Suprapubic skin (tissue), 3 donors: ENCODE measurements at regions not wholly inside any gene's neighbourhood (a gene's known extent, or its start where the extent isn't known, plus 50 kb on each side); places are given as distances from the start of the nearest gene placed in this dataset.

Experiments used
- POLR2A ChIP-seq, 2 donors: fragments of 450-650 bp; IDR thresholded peaks; one replicate each; pipeline ENCODE4 v1.6.1; 2017; ENCODE audit warnings: antibody characterized with exemption in 2 of 2, mild to moderate bottlenecking in 2 of 2, moderate library complexity in 2 of 2
- TF ChIP-seq, protein P1 (sequence below), 2 donors: fragments of 200-600 bp in 1 of 2; fragments of 450-650 bp in 1 of 2; sonication (generic) in 1 of 2; IDR thresholded peaks; one replicate each; pipeline ENCODE4 v1.5.1; 2016 to 2019; ENCODE audit warnings: antibody characterized with exemption in 2 of 2, mild to moderate bottlenecking in 1 of 2, moderate library complexity in 1 of 2

- TF ChIP-seq, protein P1, sequence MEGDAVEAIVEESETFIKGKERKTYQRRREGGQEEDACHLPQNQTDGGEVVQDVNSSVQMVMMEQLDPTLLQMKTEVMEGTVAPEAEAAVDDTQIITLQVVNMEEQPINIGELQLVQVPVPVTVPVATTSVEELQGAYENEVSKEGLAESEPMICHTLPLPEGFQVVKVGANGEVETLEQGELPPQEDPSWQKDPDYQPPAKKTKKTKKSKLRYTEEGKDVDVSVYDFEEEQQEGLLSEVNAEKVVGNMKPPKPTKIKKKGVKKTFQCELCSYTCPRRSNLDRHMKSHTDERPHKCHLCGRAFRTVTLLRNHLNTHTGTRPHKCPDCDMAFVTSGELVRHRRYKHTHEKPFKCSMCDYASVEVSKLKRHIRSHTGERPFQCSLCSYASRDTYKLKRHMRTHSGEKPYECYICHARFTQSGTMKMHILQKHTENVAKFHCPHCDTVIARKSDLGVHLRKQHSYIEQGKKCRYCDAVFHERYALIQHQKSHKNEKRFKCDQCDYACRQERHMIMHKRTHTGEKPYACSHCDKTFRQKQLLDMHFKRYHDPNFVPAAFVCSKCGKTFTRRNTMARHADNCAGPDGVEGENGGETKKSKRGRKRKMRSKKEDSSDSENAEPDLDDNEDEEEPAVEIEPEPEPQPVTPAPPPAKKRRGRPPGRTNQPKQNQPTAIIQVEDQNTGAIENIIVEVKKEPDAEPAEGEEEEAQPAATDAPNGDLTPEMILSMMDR (IDR thresholded peaks at IDR 0.05), result no peak
- no peak for TF ChIP-seq POLR2A (IDR thresholded peaks at IDR 0.05)
These were observed 229.4 kb downstream of the TPRG1 start for GRCh38 chr3:189401196-189401595.
